ENCODE measurements at regions not wholly inside any gene's neighbourhood (a gene's known extent, or its start where the extent isn't known, plus 50 kb on each side); places are given as distances from the start of the nearest gene placed in this dataset.

DNA sequence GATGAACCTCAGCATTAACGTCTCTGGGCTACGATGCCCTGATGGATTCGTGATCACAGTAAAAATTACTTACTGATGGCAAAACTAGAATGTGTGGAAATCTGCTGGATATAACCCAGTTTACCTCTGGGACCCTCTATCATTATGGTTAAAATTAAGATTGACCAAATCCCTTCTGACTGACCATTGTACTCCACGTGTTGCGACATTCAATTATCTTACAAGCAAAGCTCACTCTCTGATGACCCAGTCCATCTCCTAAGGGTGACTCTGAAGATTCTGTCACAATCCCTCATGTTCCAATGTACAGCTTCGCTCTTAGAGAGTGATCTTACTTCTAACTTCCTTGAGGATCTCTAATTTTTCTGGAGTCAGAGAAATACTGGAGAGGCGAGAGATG is 288.5 kb upstream of the RUNX1 start:
- 89 to 96% (median 91%) methylated on average over 7 of the region's 7 CpGs for WGBS, 5 donors
- TF ChIP-seq POLR2A (IDR thresholded peaks at IDR 0.05) (no peak), POLR2AphosphoS5 (IDR thresholded peaks at IDR 0.05) (no peak), CTCF (IDR thresholded peaks at IDR 0.05 in 8 of 11, conservative IDR thresholded peaks at IDR 0.05 in 3 of 11) (no peak)
- intact Hi-C loops (cut with DNase I; ENCODE audit: low total_unique reads): no loop called here

GRCh38 chr21:35336534-35336933 is 287.4 kb upstream of the RUNX1 start:
- no peaks in the 10 kb centered on the region for H3K36me3 ChIP-seq
- no peak overlapping the region for H3K4me3 ChIP-seq
- intact Hi-C loops (cut with DNase I; ENCODE audit: low total_unique reads): no loop called here
- no peak overlapping the region for H3K27ac ChIP-seq
- H3K27me3 ChIP-seq (replicated peaks in 1 of 7): no peaks in the 10 kb centered on the region
- peaks cover 0 to 6% (median 0%) of the 10 kb centered on the region in 8 donors for H3K9me3 ChIP-seq
- no peak for DNase-seq
- WGBS, 5 donors: 86 to 93% (median 88%) methylated on average over 2 of the region's 2 CpGs
- H3K4me1 ChIP-seq: no peaks in the 10 kb centered on the region
- TF ChIP-seq POLR2AphosphoS5 (IDR thresholded peaks at IDR 0.05): no peak
- TF ChIP-seq CTCF (IDR thresholded peaks at IDR 0.05 in 8 of 11, conservative IDR thresholded peaks at IDR 0.05 in 3 of 11): no peak
- TF ChIP-seq POLR2A (IDR thresholded peaks at IDR 0.05): no peak

More for the DNA sequence above, 288.5 kb upstream of the RUNX1 start:
- no peaks in the 10 kb centered on the region for H3K27me3 ChIP-seq (replicated peaks in 1 of 7)
- no peak for DNase-seq
- no peak overlapping the region for H3K27ac ChIP-seq
- no peak overlapping the region for H3K4me3 ChIP-seq
- H3K36me3 ChIP-seq: no peaks in the 10 kb centered on the region
- peaks cover 0 to 6% (median 0%) of the 10 kb centered on the region in 8 donors for H3K9me3 ChIP-seq
- H3K4me1 ChIP-seq: peaks cover 0 to 5% (median 2%) of the 10 kb centered on the region in 6 donors

- Histone ChIP-seq H3K4me3 (no peak overlapping the region), H3K9me3 (peaks cover 0 to 6% (median 0%) of the 10 kb centered on the region in 8 donors), H3K27ac (no peak overlapping the region), H3K27me3 (replicated peaks in 1 of 7) (no peaks in the 10 kb centered on the region), H3K36me3 (no peaks in the 10 kb centered on the region), H3K4me1 (no peaks in the 10 kb centered on the region)
- intact Hi-C loops (cut with DNase I; ENCODE audit: low total_unique reads): no loop called here
- 93 to 97% (median 96%) methylated on average over 3 of the region's 3 CpGs for WGBS, 5 donors
- no peak for TF ChIP-seq POLR2AphosphoS5 (IDR thresholded peaks at IDR 0.05)
- no peak for TF ChIP-seq CTCF (IDR thresholded peaks at IDR 0.05 in 8 of 11, conservative IDR thresholded peaks at IDR 0.05 in 3 of 11)
- no peak for TF ChIP-seq POLR2A (IDR thresholded peaks at IDR 0.05)
- DNase-seq: no peak
These were observed 286.9 kb upstream of the RUNX1 start for GRCh38 chr21:35335951-35336446.

GRCh38 chr21:35333831-35334618 is 284.9 kb upstream of the RUNX1 start:
- no peaks in the 10 kb centered on the region for H3K27me3 ChIP-seq (replicated peaks in 1 of 7)
- WGBS, 5 donors: 69 to 83% (median 79%) methylated on average over 9 of the region's 9 CpGs
- H3K4me1 ChIP-seq: no peaks in the 10 kb centered on the region
- H3K9me3 ChIP-seq: peaks cover 0 to 4% (median 0%) of the 10 kb centered on the region in 8 donors
- DNase-seq: no peak
- H3K4me3 ChIP-seq: no peak overlapping the region
- intact Hi-C loops (cut with DNase I; ENCODE audit: low total_unique reads): no loop called here
- no peaks in the 10 kb centered on the region for H3K36me3 ChIP-seq
- no peak for TF ChIP-seq POLR2A (IDR thresholded peaks at IDR 0.05)
- no peak for TF ChIP-seq CTCF (IDR thresholded peaks at IDR 0.05 in 8 of 11, conservative IDR thresholded peaks at IDR 0.05 in 3 of 11)
- TF ChIP-seq POLR2AphosphoS5 (IDR thresholded peaks at IDR 0.05): no peak
- no peak overlapping the region for H3K27ac ChIP-seq

All from spleen (tissue), 11 donors.